Transverse colon (tissue), 4 donors: ENCODE measurements at regions not wholly inside any gene's neighbourhood (a gene's known extent, or its start where the extent isn't known, plus 50 kb on each side); places are given as distances from the start of the nearest gene placed in this dataset.

Experiments used
- DNase-seq: peaks from one replicate; pipeline ENCODE4 v3.0.0-alpha.2; 2019
- H3K27ac ChIP-seq, 4 donors: fragments of 200-600 bp; sonication (generic); 2 replicates each; pipeline ENCODE4 v1.5.1; 2016 to 2018; ENCODE audit warnings: inconsistent platforms in 4 of 4
- H3K27me3 ChIP-seq: fragments of 200-600 bp; sonication (generic); 2 replicates; pipeline ENCODE4 v1.5.1; 2017; ENCODE audit warnings: inconsistent platforms
- H3K36me3 ChIP-seq, 4 donors: fragments of 200-600 bp; sonication (generic); 2 replicates each; pipeline ENCODE4 v1.5.1; 2017 to 2019; ENCODE audit warnings: inconsistent platforms in 4 of 4
- H3K4me1 ChIP-seq, 4 donors: fragments of 200-600 bp; sonication (generic); 2 replicates each; pipeline ENCODE4 v1.5.1; 2017 to 2020; ENCODE audit warnings: inconsistent platforms in 4 of 4
- H3K4me3 ChIP-seq, 4 donors: fragments of 200-600 bp; sonication (generic); 1 replicate in 1 of 4; 2 replicates in 3 of 4; pipeline versions ENCODE4 v1.5.1 to v1.6.1; 2017 to 2019; ENCODE audit warnings: inconsistent platforms in 4 of 4
- H3K9me3 ChIP-seq, 2 donors: fragments of 200-600 bp; sonication (generic); 2 replicates each; pipeline ENCODE4 v1.5.1; 2017 to 2019; ENCODE audit warnings: inconsistent platforms in 2 of 2
- EP300 ChIP-seq: sonication (generic); formaldehyde crosslinking; IDR thresholded peaks from one replicate; pipeline ENCODE4 v1.6.1; 2017; ENCODE audit warnings: antibody characterized with exemption, low read depth
- POLR2A ChIP-seq: fragments of 450-650 bp; IDR thresholded peaks from one replicate; pipeline ENCODE4 v1.6.1; 2016; ENCODE audit warnings: antibody characterized with exemption, mild to moderate bottlenecking, moderate library complexity
- POLR2AphosphoS5 ChIP-seq, 3 donors: sonication (generic); formaldehyde crosslinking; IDR thresholded peaks; one replicate each; pipeline ENCODE4 v1.6.1; 2016; ENCODE audit warnings: antibody characterized with exemption in 3 of 3
- WGBS, 2 donors: methylation state at CpG; one replicate each; pipeline ENCODE4 v1.1.5; 2018; ENCODE audit warnings: low coverage in 1 of 2; 5-methylcytosine and 5-hydroxymethylcytosine counted together
- in situ Hi-C, 4 donors: fragments of 200-750 bp; cut with MboI; loops; one replicate each; pipeline versions ENCODE4 v1.15.0 to v1.15.1; 2017; ENCODE audit warnings: low sequenced_read_pairs in 3 of 4, low pct_ligation_motif_present in 1 of 4, low pct_unique_long_range_greater_than_20kb in 1 of 4
- intact Hi-C: fragments of 100-400 bp; cut with DNase I; formaldehyde crosslinking; loops from one replicate; pipeline ENCODE4 v1.15.1; 2023; ENCODE audit warnings: low total_unique reads
- TF ChIP-seq, protein P1 (sequence below), 5 experiments: fragments of 200-600 bp in 3 of 5; fragments of 450-650 bp in 2 of 5; sonication (generic) in 3 of 5; IDR thresholded peaks; 1 replicate in 2 of 5; 2 replicates in 3 of 5; pipeline ENCODE4 v1.5.1; 2016 to 2017; ENCODE audit warnings: antibody characterized with exemption in 5 of 5, inconsistent platforms in 3 of 5, mild to moderate bottlenecking in 2 of 5, moderate library complexity in 1 of 5

DNA sequence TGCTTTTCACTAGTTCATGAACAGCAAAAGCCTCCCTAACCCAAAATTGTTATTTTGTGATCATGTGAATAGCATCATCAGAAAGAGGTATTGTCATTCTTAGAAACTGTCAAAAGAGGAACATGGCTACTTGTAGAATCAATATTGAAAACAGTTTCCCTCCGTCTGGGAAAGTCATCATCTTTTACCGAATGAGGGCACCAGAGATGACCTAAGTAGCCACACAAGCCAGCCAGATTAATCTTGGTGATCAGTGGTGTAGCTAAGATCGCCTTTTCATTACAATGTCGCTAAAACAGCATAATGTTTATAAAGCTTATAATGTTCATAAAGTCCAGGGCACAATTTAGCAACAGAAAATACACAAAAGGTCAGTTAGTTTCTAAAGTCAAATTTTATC is 136.1 kb downstream of the SIPA1L2 start:
- intact Hi-C loops, result no loop called here
- Histone ChIP-seq H3K27me3 (no peaks in the 10 kb centered on the region), H3K9me3 (no peaks in the 10 kb centered on the region), H3K4me1 (peaks cover 0 to 2% (median 0%) of the 10 kb centered on the region in 4 donors), H3K27ac (no peak overlapping the region), H3K4me3 (no peak overlapping the region), H3K36me3 (peaks cover 0 to 14% (median 0%) of the 10 kb centered on the region in 4 donors)
- in situ Hi-C loops, result no loop called here
- 82 to 85% methylated on average over 4 of the region's 4 CpGs for WGBS, 2 donors
- TF ChIP-seq EP300, result no peak
- no peak for TF ChIP-seq POLR2AphosphoS5 (IDR thresholded peaks at IDR 0.05)
- TF ChIP-seq, protein P1, sequence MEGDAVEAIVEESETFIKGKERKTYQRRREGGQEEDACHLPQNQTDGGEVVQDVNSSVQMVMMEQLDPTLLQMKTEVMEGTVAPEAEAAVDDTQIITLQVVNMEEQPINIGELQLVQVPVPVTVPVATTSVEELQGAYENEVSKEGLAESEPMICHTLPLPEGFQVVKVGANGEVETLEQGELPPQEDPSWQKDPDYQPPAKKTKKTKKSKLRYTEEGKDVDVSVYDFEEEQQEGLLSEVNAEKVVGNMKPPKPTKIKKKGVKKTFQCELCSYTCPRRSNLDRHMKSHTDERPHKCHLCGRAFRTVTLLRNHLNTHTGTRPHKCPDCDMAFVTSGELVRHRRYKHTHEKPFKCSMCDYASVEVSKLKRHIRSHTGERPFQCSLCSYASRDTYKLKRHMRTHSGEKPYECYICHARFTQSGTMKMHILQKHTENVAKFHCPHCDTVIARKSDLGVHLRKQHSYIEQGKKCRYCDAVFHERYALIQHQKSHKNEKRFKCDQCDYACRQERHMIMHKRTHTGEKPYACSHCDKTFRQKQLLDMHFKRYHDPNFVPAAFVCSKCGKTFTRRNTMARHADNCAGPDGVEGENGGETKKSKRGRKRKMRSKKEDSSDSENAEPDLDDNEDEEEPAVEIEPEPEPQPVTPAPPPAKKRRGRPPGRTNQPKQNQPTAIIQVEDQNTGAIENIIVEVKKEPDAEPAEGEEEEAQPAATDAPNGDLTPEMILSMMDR (IDR thresholded peaks at IDR 0.05), result no peak
- TF ChIP-seq POLR2A, result no peak
- no peak for DNase-seq

DNA sequence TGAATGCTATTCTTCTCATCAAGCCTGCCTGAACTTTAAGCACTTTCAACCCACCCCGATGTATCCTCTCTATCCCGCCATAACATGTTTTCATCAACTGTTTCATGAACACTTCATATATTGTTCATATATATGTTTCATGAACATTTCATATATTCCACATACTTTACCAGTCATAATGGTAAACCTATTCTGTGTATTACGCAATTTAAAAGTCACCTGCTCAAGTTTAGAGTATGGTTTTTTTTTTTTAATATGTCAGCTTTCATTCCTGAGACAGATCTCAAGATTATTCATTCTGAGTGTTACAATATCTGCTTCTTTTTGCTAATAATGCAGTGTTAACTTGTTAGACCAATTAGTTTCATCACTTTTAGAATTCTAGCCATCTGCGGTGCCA is 140.7 kb downstream of the SIPA1L2 start:
- Histone ChIP-seq H3K4me3 (no peak overlapping the region), H3K27ac (no peak overlapping the region), H3K36me3 (peaks cover 0 to 14% (median 0%) of the 10 kb centered on the region in 4 donors), H3K9me3 (no peaks in the 10 kb centered on the region), H3K4me1 (peaks cover 0 to 7% (median 0%) of the 10 kb centered on the region in 4 donors), H3K27me3 (no peaks in the 10 kb centered on the region)
- in situ Hi-C loops (no loop called here), intact Hi-C loops (no loop called here)
- 92 to 93% methylated on average over 4 of the region's 4 CpGs for WGBS, 2 donors
- DNase-seq, result no peak
- TF ChIP-seq EP300 (no peak), POLR2AphosphoS5 (IDR thresholded peaks at IDR 0.05) (no peak), POLR2A (no peak)
- TF ChIP-seq, protein P1 (IDR thresholded peaks at IDR 0.05), result no peak

DNA sequence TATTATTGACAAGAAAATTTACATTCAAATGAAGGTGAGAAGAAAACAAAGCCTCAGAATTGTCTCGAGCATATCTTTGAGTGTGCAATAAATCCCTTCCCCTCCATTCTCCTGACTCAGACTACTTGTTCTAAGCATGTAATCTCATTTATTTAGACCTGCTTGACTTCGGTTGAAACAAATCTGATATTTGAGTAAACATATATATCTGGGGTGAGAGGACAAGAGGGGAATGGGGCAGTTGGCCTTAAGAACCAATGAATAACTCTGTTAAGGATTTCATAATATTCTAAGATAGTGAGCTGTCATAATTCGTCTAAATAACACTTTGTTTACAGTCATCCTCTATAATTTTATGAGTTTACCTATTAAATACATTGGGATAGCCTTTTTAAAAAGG is 142.7 kb downstream of the SIPA1L2 start:
- WGBS, 2 donors, result 66 to 84% methylated on average over 3 of the region's 3 CpGs
- no peak for TF ChIP-seq POLR2AphosphoS5 (IDR thresholded peaks at IDR 0.05)
- TF ChIP-seq, protein P1 (IDR thresholded peaks at IDR 0.05), result no peak
- TF ChIP-seq POLR2A, result no peak
- no peak for TF ChIP-seq EP300
- H3K4me3 ChIP-seq, result no peak overlapping the region
- peaks cover 0 to 15% (median 3%) of the 10 kb centered on the region in 4 donors for H3K36me3 ChIP-seq
- intact Hi-C loops, result no loop called here
- in situ Hi-C loops, result no loop called here
- DNase-seq, result no peak
- peak overlapping the region in 1 of 4 donors; percentile 27 for H3K27ac ChIP-seq
- no peaks in the 10 kb centered on the region for H3K27me3 ChIP-seq
- H3K9me3 ChIP-seq, result no peaks in the 10 kb centered on the region
- H3K4me1 ChIP-seq, result peaks cover 0 to 7% (median 0%) of the 10 kb centered on the region in 4 donors

DNA sequence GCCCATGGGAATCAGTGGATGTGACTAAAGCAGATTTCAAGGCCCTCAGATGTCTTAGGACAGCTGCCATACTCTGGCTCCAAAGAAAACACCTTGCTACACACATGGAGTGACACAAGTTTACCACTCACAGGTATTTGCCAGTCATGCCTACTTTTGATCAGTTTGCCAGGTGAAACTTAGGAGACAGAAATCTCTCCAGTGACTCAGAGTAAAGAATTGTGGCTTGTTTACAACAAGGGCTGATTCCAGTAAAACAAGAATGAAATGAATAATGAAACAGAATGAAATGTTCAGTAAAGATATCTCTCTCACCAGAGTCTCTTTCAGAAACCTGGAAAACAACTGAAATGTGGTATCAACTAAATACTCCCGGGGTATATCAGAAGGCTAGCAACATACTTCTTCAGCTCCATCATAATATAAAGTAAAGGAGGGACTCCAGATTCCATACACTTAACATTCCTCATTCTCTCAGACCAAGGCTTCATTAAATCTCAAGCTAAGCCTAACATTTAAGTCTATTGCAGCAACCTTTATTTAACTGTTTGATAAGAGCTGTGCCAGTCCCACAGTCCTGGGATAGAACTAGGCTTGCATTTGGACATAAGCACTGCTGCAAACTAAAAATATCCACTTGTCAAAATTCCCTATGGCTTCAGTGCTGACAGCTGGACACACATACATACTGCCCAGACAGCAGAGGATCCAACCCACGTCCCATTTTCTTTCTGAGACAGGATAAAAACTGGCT is 143.3 kb downstream of the SIPA1L2 start:
- H3K36me3 ChIP-seq, result peaks cover 0 to 15% (median 3%) of the 10 kb centered on the region in 4 donors
- H3K4me1 ChIP-seq, result peaks cover 0 to 7% (median 0%) of the 10 kb centered on the region in 4 donors
- no peaks in the 10 kb centered on the region for H3K27me3 ChIP-seq
- 65 to 92% methylated on average over 2 of the region's 2 CpGs for WGBS, 2 donors
- H3K9me3 ChIP-seq, result no peaks in the 10 kb centered on the region
- intact Hi-C loops, result no loop called here
- H3K4me3 ChIP-seq, result no peak overlapping the region
- TF ChIP-seq POLR2A, result no peak
- TF ChIP-seq EP300, result no peak
- TF ChIP-seq, protein P1 (IDR thresholded peaks at IDR 0.05), result no peak
- no peak for TF ChIP-seq POLR2AphosphoS5 (IDR thresholded peaks at IDR 0.05)
- in situ Hi-C loops, result no loop called here
- no peak for DNase-seq
- H3K27ac ChIP-seq, result peak overlapping the region in 1 of 4 donors; percentile 27
